Neural progenitor cell (in vitro differentiated cells): ENCODE measurements at regions not wholly inside any gene's neighbourhood (a gene's known extent, or its start where the extent isn't known, plus 50 kb on each side); places are given as distances from the start of the nearest gene placed in this dataset.

Experiments used
- DNase-seq: peaks from one replicate; pipeline ENCODE4 v3.0.0-alpha.2; 2016; ENCODE audit warnings: low spot score
- H2AFZ ChIP-seq: fragments of 200-600 bp; sonication (generic); replicated peaks from 2 replicates; pipeline ENCODE4 v1.6.1; 2016; ENCODE audit warnings: antibody characterized with exemption
- H3F3A ChIP-seq: fragments of 200-600 bp; sonication (generic); 2 replicates; pipeline ENCODE4 v1.6.1; 2016; ENCODE audit warnings: antibody characterized with exemption, low read depth
- H3K27ac ChIP-seq: fragments of 200-600 bp; sonication (generic); 2 replicates; pipeline ENCODE4 v1.5.1; 2016; ENCODE audit warnings: mild to moderate bottlenecking
- H3K27me3 ChIP-seq: fragments of 200-600 bp; sonication (generic); 2 replicates; pipeline ENCODE4 v1.6.1; 2016; ENCODE audit warnings: mild to moderate bottlenecking, moderate library complexity
- H3K36me3 ChIP-seq: fragments of 200-600 bp; sonication (generic); 2 replicates; pipeline ENCODE4 v1.5.1; 2016
- H3K4me1 ChIP-seq: fragments of 200-600 bp; sonication (generic); 2 replicates; pipeline ENCODE4 v1.6.1; 2016; ENCODE audit warnings: mixed run types
- H3K4me2 ChIP-seq: fragments of 200-600 bp; sonication (generic); 2 replicates; pipeline ENCODE4 v1.6.1; 2016
- H3K4me3 ChIP-seq: fragments of 200-600 bp; sonication (generic); 2 replicates; pipeline ENCODE4 v1.5.1; 2016
- H3K79me2 ChIP-seq: fragments of 200-600 bp; sonication (generic); 2 replicates; pipeline ENCODE4 v1.6.1; 2016; ENCODE audit warnings: low read depth
- H3K9ac ChIP-seq: fragments of 200-600 bp; sonication (generic); 2 replicates; pipeline ENCODE4 v1.6.1; 2016
- H3K9me3 ChIP-seq: fragments of 200-600 bp; sonication (generic); 2 replicates; pipeline ENCODE4 v1.5.1; 2016; ENCODE audit warnings: low read depth
- H4K20me1 ChIP-seq: fragments of 200-600 bp; sonication (generic); 2 replicates; pipeline ENCODE4 v1.6.1; 2016; ENCODE audit warnings: low read depth
- H3K27ac Mint-ChIP-seq: 3 replicates; pipeline ENCODE4 v1.8.0; 2021; ENCODE audit warnings: mixed read lengths
- H3K27me3 Mint-ChIP-seq: 2 replicates; pipeline ENCODE4 v1.8.0; 2022; ENCODE audit warnings: low read depth, mild to moderate bottlenecking, inconsistent platforms, moderate library complexity, mixed read lengths; ENCODE audit not compliant: insufficient read depth
- H3K36me3 Mint-ChIP-seq: 3 replicates; pipeline ENCODE4 v1.8.0; 2021; ENCODE audit warnings: mixed read lengths
- H3K4me1 Mint-ChIP-seq: 3 replicates; pipeline ENCODE4 v1.8.0; 2021; ENCODE audit warnings: mixed read lengths
- H3K4me3 Mint-ChIP-seq: 3 replicates; pipeline ENCODE4 v1.8.0; 2021; ENCODE audit warnings: mild to moderate bottlenecking, moderate library complexity, mixed read lengths
- H3K9me3 Mint-ChIP-seq: 3 replicates; pipeline ENCODE4 v1.8.0; 2020; ENCODE audit warnings: mixed read lengths
- CTCF ChIP-seq: fragments of 200-600 bp; sonication (generic); IDR thresholded peaks from 2 replicates; pipeline ENCODE4 v1.5.1; 2017; ENCODE audit warnings: antibody characterized with exemption, mild to moderate bottlenecking
- EZH2 ChIP-seq: fragments of 200-600 bp; sonication (generic); IDR thresholded peaks from 2 replicates; pipeline ENCODE4 v1.6.1; 2017; ENCODE audit warnings: antibody characterized with exemption, mild to moderate bottlenecking, moderate library complexity
- EZH2phosphoT487 ChIP-seq: fragments of 200-600 bp; sonication (generic); IDR thresholded peaks from 2 replicates; pipeline ENCODE4 v1.6.1; 2017; ENCODE audit warnings: antibody characterized with exemption

GRCh38 chr6:21352131-21352530 lies 241.4 kb upstream of the SOX4 start:
- Histone ChIP-seq H3K4me3 (no peak overlapping the region), H3K27ac (no peak overlapping the region), H3K36me3 (no peaks in the 10 kb centered on the region), H2AFZ (peak overlapping the region; percentile 34), H4K20me1 (no peaks in the 10 kb centered on the region), H3K27me3 (no peaks in the 10 kb centered on the region), H3K4me1 (peaks cover 25% of the 10 kb centered on the region), H3K9ac (no peak overlapping the region), H3K79me2 (no peaks in the 10 kb centered on the region), H3K9me3 (no peaks in the 10 kb centered on the region), H3K4me2 (peak overlapping the region; percentile 14), H3F3A (peaks cover 5% of the 10 kb centered on the region)
- Mint-ChIP-seq H3K4me3 (no peak overlapping the region), H3K27me3 (peaks cover 13% of the 10 kb centered on the region), H3K36me3 (no peaks in the 10 kb centered on the region), H3K9me3 (peaks cover 5% of the 10 kb centered on the region), H3K27ac (peak overlapping the region; percentile 84), H3K4me1 (peaks cover 38% of the 10 kb centered on the region)
- no peak for TF ChIP-seq EZH2phosphoT487
- peak; percentile 57 for DNase-seq

DNA sequence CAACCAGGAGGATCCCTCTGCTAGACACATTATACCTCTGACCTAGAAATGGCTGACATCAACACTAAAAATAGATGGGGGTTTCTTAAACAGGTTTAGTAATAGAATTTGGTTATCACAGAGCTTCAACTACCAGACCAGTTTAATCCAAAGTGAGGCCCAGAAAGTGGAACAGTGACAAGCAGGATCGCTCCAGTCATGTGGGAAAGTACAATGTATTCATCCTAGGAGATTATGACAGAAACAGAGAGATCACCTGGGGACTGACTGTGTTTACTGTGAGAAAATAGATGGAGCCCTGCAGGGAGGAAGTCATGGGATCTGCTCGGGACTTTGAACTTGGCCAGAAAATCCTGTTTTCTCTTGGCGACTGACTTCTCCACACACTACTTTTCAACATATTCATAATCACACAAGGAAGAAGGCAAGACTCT lies 238.7 kb upstream of the SOX4 start:
- peak overlapping the region; percentile 18 for H3K27ac Mint-ChIP-seq
- H2AFZ ChIP-seq, result no peak overlapping the region
- no peaks in the 10 kb centered on the region for H3K9me3 ChIP-seq
- H3K4me1 ChIP-seq, result peaks cover 16% of the 10 kb centered on the region
- H3F3A ChIP-seq, result peaks cover 5% of the 10 kb centered on the region
- no peak overlapping the region for H3K4me3 Mint-ChIP-seq
- no peaks in the 10 kb centered on the region for H3K79me2 ChIP-seq
- no peak overlapping the region for H3K27ac ChIP-seq
- H4K20me1 ChIP-seq, result no peaks in the 10 kb centered on the region
- no peak for DNase-seq
- no peak overlapping the region for H3K4me2 ChIP-seq
- H3K9me3 Mint-ChIP-seq, result peaks cover 5% of the 10 kb centered on the region
- no peaks in the 10 kb centered on the region for H3K36me3 Mint-ChIP-seq
- TF ChIP-seq EZH2 (no peak), EZH2phosphoT487 (no peak), CTCF (no peak)
- no peaks in the 10 kb centered on the region for H3K36me3 ChIP-seq
- peaks cover 23% of the 10 kb centered on the region for H3K4me1 Mint-ChIP-seq
- H3K27me3 ChIP-seq, result no peaks in the 10 kb centered on the region
- no peak overlapping the region for H3K4me3 ChIP-seq
- H3K9ac ChIP-seq, result no peak overlapping the region
- peaks cover 14% of the 10 kb centered on the region for H3K27me3 Mint-ChIP-seq

GRCh38 chr6:21355638-21356037 lies 237.9 kb upstream of the SOX4 start:
- no peaks in the 10 kb centered on the region for H3K36me3 ChIP-seq
- H3K4me1 ChIP-seq, result peaks cover 13% of the 10 kb centered on the region
- H3K27me3 ChIP-seq, result no peaks in the 10 kb centered on the region
- Mint-ChIP-seq H3K27ac (peak overlapping the region; percentile 3), H3K36me3 (no peaks in the 10 kb centered on the region), H3K4me3 (no peak overlapping the region), H3K27me3 (peaks cover 16% of the 10 kb centered on the region), H3K9me3 (peaks cover 5% of the 10 kb centered on the region), H3K4me1 (peaks cover 19% of the 10 kb centered on the region)
- H3K79me2 ChIP-seq, result no peaks in the 10 kb centered on the region
- DNase-seq, result no peak
- no peak overlapping the region for H3K27ac ChIP-seq
- peaks cover 5% of the 10 kb centered on the region for H3F3A ChIP-seq
- H3K9ac ChIP-seq, result no peak overlapping the region
- H3K4me3 ChIP-seq, result no peak overlapping the region
- no peak overlapping the region for H2AFZ ChIP-seq
- H3K4me2 ChIP-seq, result no peak overlapping the region
- H3K9me3 ChIP-seq, result no peaks in the 10 kb centered on the region
- TF ChIP-seq EZH2, result no peak
- no peak for TF ChIP-seq EZH2phosphoT487
- TF ChIP-seq CTCF, result no peak
- no peaks in the 10 kb centered on the region for H4K20me1 ChIP-seq

GRCh38 chr6:21357262-21357661 lies 236.3 kb upstream of the SOX4 start:
- no peak overlapping the region for H3K4me3 ChIP-seq
- H3K36me3 ChIP-seq, result no peaks in the 10 kb centered on the region
- H3K27ac Mint-ChIP-seq, result no peak overlapping the region

More at GRCh38 chr6:21357262-21357661, 236.3 kb upstream of the SOX4 start:
- peaks cover 16% of the 10 kb centered on the region for H3K27me3 Mint-ChIP-seq
- Histone ChIP-seq H3K9me3 (no peaks in the 10 kb centered on the region), H3K4me1 (peaks cover 3% of the 10 kb centered on the region), H2AFZ (no peak overlapping the region), H3F3A (peaks cover 3% of the 10 kb centered on the region), H3K27ac (no peak overlapping the region), H3K9ac (no peak overlapping the region), H3K4me2 (no peak overlapping the region), H3K79me2 (no peaks in the 10 kb centered on the region), H4K20me1 (no peaks in the 10 kb centered on the region), H3K27me3 (no peaks in the 10 kb centered on the region)
- H3K4me3 Mint-ChIP-seq, result no peak overlapping the region
- peaks cover 5% of the 10 kb centered on the region for H3K9me3 Mint-ChIP-seq
- DNase-seq, result no peak
- no peak for TF ChIP-seq EZH2
- TF ChIP-seq CTCF, result no peak
- TF ChIP-seq EZH2phosphoT487, result no peak
- peaks cover 14% of the 10 kb centered on the region for H3K4me1 Mint-ChIP-seq
- no peaks in the 10 kb centered on the region for H3K36me3 Mint-ChIP-seq
